ENCODE measurements at regions not wholly inside any gene's neighbourhood (a gene's known extent, or its start where the extent isn't known, plus 50 kb on each side); places are given as distances from the start of the nearest gene placed in this dataset.
A peak's percentile ranks its signal among the peaks of the same experiment; 100 is the strongest.

GRCh38 chr13:97574926-97575325, 141.0 kb downstream of the RAP2A start:
- peak; percentile 55 for TF ChIP-seq CTCF (conservative IDR thresholded peaks at IDR 0.05; ENCODE audit: low read depth, low read length)
- TF ChIP-seq FOS (IDR thresholded peaks at IDR 0.05; ENCODE audit: low read depth, low read length) = no peak
- TF ChIP-seq MXI1 (IDR thresholded peaks at IDR 0.05; ENCODE audit: borderline replicate concordance, low read depth, low read length) = no peak
- TF ChIP-seq MAZ (IDR thresholded peaks at IDR 0.05; ENCODE audit: borderline replicate concordance, low read depth, low read length) = no peak
- peak; percentile 49 for TF ChIP-seq SMC3 (IDR thresholded peaks at IDR 0.05; ENCODE audit: low read depth, low read length)
- TF ChIP-seq BHLHE40 (IDR thresholded peaks at IDR 0.05; ENCODE audit: low read depth, low read length) = no peak
- no peak for TF ChIP-seq CHD1 (IDR thresholded peaks at IDR 0.05; ENCODE audit: low read depth, low read length)
- no peak for TF ChIP-seq USF2 (IDR thresholded peaks at IDR 0.05; ENCODE audit: low read depth, low read length)
- peak; percentile 64 for TF ChIP-seq RAD21 (IDR thresholded peaks at IDR 0.05; ENCODE audit: low read length)
- TF ChIP-seq POLR2A (IDR thresholded peaks at IDR 0.05; ENCODE audit: low read depth, low read length) = no peak
- TF ChIP-seq CEBPB (IDR thresholded peaks at IDR 0.05; ENCODE audit: low read depth, low read length) = no peak
- TF ChIP-seq MAFK (IDR thresholded peaks at IDR 0.05; ENCODE audit: low read depth, low read length) = no peak
- TF ChIP-seq ELK1 (IDR thresholded peaks at IDR 0.05; ENCODE audit: borderline replicate concordance, low read depth, low read length) = no peak
